NOMO-1 treated with dmso at 0.1 percent for 144 hours (cell line): ENCODE measurements at regions not wholly inside any gene's neighbourhood (a gene's known extent, or its start where the extent isn't known, plus 50 kb on each side); places are given as distances from the start of the nearest gene placed in this dataset.

Experiments
- DNase-seq: peaks from one replicate; lab custom pipeline; 2025; ENCODE audit not compliant: unreplicated experiment; lab: John Stamatoyannopoulos, UW

DNA sequence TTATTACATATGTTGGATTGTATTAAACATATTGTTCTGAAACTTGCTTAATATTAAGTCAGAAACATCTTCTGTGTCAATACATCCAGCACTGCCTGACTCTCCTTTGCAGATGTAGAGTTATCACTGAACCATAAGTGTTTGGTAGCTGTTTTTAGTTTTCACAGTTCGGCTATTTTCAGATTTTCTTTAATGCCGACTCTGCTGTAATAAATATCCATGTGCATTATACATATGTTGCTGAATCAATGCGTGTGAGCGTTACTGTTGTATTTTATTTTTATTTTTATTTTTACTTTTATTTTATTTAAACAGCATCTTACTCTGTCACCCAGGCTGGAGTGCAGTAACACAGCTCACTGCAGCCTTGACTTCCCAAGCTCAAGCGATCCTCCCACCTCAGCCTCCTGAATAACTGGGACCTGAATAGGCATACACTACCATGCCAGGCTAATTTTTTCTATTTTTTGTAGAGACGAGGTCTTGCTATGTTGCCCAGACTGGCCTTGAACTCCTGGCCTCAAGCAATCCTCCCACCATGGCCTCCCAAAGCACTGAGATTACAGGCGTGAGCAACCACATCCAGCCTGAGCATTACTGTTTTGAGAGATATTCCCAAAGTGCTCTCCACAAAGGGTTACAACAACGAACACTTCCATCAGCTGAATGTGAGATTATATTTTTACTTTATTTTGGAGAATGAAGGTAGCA is 50.7 kb upstream of the NOCT start:
- no peak for DNase-seq

DNA sequence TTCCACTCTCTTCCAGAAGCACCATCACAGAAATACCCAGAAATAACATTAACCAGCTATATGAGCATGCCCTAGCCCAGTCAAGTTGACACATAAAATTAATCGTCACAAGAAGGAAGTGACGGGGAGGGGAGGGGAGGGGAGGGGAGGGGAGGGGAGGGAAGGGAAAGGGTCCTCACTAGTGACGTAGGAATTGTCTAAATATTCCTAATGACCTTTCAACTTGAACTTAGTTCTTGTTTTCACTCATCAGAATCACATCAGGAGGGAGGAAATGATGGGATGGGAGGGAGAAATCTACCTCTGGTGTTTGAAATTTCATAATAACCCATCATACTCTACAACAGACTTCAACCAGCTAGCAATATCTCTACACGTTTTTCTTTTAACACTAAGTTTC is 52.2 kb upstream of the NOCT start:
- no peak for DNase-seq

DNA sequence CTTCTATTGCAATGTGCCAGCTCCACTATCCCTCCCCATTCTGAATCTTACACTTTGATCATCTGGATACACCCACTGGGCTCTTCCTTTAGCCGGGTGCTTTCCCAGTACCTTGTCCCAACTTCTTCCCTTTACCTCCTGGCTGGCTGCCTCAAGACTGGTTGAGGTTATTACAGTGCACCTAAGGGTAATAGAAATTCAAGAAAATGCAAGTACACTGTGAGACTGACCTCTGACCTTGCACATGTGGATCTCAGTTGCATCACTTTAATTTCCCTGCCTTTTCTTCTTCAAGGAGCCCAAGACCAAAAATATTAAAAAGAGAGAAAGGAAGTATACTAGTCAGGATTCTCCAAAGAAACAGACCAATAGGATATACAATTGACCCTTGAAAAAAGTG is 53.9 kb upstream of the NOCT start:
- DNase-seq, result no peak

GRCh38 chr4:138961129-138961528 is 54.5 kb upstream of the NOCT start:
- no peak for DNase-seq

DNA sequence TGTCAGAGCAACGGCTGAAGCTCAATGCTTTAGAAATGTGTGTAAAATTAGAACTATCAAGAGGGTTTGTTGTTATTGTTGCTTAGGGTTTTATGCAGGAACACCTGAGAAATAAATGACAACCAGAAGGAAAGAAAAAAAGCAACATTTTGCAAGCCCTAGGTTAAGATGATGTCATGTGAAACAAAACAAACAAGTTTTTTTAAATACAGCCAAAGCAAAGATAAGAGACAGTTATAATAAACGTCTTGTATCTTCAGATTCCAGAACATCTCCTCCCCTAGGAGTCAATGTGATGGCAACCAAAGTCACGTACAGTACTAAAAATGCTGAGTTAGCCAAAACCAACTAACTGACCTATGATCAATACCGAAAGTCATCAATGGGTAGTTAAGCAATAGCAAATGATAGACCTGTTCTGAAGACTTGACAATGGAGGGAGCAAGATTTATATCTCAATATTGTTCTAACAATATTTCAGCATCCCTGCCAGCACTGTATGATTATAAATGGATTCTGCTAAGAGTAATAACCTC is 55.3 kb upstream of the NOCT start:
- no peak for DNase-seq

DNA sequence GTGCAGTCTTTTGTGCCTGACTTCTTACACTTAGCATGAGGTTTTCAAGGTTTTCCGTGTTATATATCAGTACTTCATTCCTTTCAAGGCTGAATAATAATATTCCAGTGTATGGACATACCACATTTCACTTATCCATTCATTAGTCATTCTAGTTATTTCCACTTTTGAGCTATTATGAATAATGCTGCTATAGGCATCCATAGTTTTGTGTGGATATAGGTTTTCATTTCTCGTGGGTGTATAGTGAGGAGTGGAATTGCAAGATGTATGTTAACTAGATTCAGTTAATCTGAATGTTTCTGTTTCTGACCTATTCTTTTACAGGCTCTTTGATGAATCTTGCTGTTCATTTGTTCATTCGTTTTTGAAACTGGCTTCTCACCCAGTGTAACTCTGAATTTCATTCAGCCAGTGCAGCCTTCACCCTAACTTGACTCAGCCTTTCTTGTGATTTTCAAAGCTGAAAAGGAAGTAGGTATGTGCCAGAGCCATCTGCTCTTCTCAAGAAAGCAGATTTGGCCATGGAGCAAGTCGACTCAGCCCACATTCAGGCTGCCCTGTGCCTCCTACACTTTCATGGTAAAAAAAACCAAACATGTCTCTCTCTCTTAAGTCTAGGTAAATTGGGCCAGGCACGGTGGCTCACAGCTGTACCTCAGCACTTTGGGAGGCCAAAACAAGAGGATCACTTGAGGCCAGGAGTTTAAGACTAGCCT is 56.3 kb upstream of the NOCT start:
- DNase-seq, result no peak

DNA sequence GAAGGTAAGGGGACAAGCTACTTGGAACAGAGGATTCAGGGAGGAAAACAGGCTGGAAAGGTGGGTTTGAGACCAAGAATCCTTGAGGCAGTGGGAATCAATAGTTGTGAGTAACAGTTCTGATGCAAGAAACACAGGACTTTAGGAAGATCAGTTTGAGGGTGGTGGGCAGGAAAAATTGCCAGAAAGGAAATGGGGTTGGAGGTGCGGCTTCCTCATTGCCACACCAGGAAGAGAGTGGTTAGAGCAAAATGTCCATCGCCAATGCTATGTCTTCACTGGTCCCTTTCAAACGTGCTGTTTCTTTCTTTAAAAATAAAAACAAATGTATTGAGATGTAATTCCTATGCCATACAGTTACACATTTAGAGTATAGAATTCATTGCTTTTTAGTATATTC is 57.1 kb upstream of the NOCT start:
- peak; percentile 25 for DNase-seq

GRCh38 chr4:138957302-138957701 is 58.3 kb upstream of the NOCT start:
- no peak for DNase-seq

GRCh38 chr4:138954428-138954827 is 61.2 kb upstream of the NOCT start:
- no peak for DNase-seq

DNA sequence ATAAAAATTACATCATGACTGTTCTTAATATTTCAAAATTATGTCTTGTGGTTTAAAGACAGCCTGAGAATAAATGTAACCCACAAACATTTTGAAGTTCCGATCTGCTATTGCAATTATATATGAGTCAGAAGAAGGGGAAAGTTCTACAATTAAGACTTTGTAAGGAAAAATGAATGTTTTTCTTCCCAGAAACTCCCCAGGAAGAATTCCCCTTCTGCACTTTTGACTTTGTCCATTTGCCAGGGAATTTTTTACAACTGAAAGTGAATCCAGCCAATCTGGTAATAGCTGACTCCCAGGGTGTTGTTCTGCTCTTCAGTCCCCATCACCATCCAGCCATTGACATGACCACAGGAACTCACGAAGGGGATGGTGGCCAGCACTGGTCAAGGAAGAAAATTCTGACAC is 61.6 kb upstream of the NOCT start:
- peak; percentile 20 for DNase-seq

DNA sequence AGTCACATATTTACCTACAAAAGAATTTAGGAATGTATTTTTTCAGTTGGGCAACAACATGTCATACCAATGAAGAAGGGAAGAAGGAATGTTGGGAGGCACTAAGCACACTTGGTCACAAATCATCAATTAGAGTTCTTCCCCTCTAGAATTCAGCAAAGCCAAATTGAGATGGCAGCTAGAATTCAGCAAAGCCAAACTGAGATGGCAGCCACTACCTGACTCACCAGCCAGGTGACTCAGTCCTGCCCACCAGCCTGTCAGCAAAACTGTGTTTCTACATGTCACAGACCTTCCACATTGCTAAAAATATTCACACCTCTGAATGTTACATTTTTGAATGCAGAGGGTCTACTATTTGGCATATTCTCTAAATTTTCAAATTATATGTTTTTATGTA is 63.2 kb upstream of the NOCT start:
- no peak for DNase-seq

DNA sequence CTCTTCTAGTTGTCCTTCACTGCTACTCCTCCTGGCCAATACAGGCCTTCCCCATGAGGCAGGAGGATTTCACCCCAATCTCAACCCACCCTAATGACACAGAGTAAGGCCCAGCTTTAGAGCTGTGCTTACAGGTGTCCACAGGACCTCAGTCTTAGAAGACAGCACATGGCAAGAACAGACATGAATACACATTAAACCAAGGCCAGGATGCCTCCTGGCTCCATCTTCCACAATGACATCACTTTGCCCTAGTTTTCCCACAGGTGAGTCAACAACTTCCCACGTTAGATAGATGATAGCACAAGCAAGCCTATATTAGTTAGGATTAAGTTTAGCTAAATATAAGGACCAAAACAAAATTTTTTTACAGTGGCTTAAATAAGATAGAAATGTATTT is 63.8 kb upstream of the NOCT start:
- DNase-seq, result no peak

DNA sequence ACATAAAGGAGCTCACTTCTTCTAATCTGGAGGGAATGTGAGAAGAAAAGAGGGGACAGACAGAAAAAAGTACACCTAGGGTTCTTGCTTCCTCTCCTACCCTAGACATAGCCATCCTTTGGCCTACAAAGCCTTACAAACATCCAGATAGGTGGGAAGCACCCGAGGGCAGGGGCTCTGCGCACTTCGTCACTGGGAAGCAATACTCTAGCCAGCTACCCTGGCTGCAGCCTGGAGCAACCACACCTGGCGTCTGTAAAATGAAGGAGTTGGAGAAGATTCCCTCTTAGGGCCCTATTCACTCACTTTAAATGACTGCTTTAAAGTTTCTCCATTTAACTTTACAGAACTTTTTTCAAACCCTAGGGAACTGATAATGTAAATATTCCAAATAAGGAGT is 65.7 kb upstream of the NOCT start:
- DNase-seq, result no peak

GRCh38 chr4:138948918-138949317 is 66.7 kb upstream of the NOCT start:
- DNase-seq, result no peak

DNA sequence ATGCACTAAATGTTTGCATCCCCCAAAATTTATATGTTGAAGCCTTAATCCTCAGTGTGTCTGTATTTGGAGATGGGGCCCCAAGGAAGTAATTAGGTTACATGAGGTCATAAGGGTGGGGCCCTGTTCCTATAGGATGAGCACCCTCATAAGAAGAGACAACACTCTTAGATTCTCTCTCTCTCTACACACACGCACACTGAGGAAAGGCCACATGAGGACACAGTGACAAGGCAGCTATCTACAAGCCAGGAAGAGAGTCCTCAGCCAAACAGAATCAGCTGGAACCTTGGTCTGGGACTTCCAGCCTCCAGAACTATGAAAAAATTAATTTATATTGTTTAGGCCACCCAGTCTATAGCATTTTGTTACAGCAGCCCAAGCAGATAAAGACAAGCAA is 69.3 kb upstream of the NOCT start:
- no peak for DNase-seq

GRCh38 chr4:138945840-138946239 is 69.7 kb upstream of the NOCT start:
- no peak for DNase-seq

DNA sequence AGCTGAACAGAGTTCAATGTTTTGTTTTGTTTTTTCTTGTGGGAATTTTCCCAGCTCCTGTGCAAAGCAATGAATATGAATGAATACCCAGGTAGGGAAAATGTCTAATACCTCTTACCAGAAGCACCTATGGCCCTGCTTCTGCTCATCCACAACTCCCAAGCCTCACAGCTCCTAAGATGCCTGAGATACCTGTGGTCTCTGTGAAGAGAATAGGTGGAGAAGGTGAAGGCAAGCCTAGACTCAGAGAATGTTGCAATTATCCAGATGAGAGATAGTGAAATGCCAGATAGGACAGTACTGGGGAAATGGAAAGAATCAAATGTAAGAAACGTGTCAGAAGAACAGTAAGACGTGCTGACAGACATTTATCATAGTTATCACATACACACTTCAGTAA is 70.2 kb upstream of the NOCT start:
- no peak for DNase-seq

DNA sequence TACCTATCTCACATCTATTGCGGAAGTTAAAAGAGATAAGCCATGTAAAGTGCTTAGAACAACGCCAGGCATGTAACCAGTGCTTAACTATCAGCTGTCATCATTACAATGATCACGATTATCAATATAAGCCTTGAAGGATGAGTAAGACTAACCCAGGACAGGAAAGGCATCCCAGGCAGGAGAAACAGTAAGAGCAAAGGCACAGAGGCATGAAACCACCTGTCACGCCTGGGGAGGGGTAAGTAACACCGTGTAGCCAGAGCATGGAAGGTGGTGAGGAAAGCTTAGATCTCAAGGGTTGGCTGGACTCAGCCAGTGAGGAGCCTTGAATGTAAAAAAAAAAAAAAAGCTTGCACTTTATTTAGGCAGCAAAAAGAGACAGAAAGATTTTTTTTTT is 71.7 kb upstream of the NOCT start:
- DNase-seq, result no peak

DNA sequence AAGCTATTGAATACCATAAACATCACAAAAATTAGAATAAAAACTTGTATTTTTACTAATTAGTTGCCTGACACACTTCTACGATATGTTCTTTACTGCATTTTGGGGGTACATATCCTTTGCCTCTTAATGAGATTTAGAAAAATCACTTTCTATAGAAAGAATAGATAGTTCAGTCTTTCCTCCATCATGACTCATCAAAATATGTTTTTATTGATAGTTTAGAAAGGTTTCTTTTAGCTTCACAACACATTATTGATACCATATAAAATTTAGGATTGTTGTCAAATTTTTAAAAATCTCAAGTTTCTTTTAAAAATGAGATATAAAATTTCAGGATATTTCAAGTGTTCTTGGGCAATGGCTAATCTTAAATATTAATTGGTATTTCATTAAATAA is 74.5 kb upstream of the NOCT start:
- no peak for DNase-seq

- DNase-seq, result no peak
Measured at GRCh38 chr4:138939960-138940359, 75.6 kb upstream of the NOCT start.

DNA sequence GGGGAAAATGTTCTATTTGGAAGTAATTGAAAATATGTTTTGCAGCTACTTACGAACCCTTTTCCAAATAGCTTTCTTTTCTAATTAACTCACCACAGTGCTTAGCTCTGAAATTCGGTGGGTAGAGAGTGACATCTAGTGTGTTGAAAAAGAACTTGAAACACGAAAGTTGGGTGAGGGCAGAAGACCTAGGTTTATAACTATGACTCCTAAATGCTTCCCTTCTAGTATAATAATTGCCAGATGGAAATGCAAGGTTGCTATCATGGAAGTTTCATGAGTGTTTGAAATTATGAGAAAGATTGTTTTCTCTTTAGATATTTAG is 77.3 kb upstream of the NOCT start:
- peak; percentile 50 for DNase-seq

- DNase-seq, result no peak
Measured at GRCh38 chr4:138935135-138935807, 80.3 kb upstream of the NOCT start.
